HCT116 (cell line): ENCODE measurements at regions not wholly inside any gene's neighbourhood (a gene's known extent, or its start where the extent isn't known, plus 50 kb on each side); places are given as distances from the start of the nearest gene placed in this dataset.

Experiments
- EZH2phosphoT487 ChIP-seq: fragments of 200-600 bp; IDR thresholded peaks from 2 replicates; pipeline ENCODE4 v1.6.1; 2018; ENCODE audit warnings: antibody characterized with exemption, borderline replicate concordance
- POLR2A ChIP-seq: IDR thresholded peaks from 2 replicates; pipeline ENCODE4 v1.7.0; 2011; ENCODE audit warnings: borderline replicate concordance; ENCODE audit not compliant: insufficient read depth, insufficient read length; ENCODE audit errors: extremely low read depth
- REST ChIP-seq: IDR thresholded peaks from 2 replicates; pipeline ENCODE4 v1.6.1; 2012; ENCODE audit warnings: low read depth
- SIN3A ChIP-seq: IDR thresholded peaks from 2 replicates; pipeline ENCODE4 v1.6.1; 2012; ENCODE audit warnings: low read depth
- YY1 ChIP-seq: IDR thresholded peaks from 2 replicates; pipeline ENCODE4 v1.6.1; 2011; ENCODE audit warnings: low read length, low read depth, moderate library complexity, mild to moderate bottlenecking; ENCODE audit not compliant: insufficient replicate concordance; ENCODE audit errors: extremely low read depth
- TF ChIP-seq, protein P1 (sequence below), 3 experiments: fragments of 200-600 bp in 1 of 3; sonication (generic) in 1 of 3; IDR thresholded peaks in 2 of 3; conservative IDR thresholded peaks in 1 of 3; 2 replicates each; pipeline ENCODE4 v1.5.1; 2012 to 2017; ENCODE audit warnings: low read depth in 2 of 3, low read length in 2 of 3, antibody characterized with exemption in 1 of 3, borderline replicate concordance in 1 of 3, control low read depth in 1 of 3, mild to moderate bottlenecking in 1 of 3, mixed read lengths in 1 of 3, mixed run types in 1 of 3, moderate library complexity in 1 of 3; ENCODE audit not compliant: insufficient read depth in 1 of 3

DNA sequence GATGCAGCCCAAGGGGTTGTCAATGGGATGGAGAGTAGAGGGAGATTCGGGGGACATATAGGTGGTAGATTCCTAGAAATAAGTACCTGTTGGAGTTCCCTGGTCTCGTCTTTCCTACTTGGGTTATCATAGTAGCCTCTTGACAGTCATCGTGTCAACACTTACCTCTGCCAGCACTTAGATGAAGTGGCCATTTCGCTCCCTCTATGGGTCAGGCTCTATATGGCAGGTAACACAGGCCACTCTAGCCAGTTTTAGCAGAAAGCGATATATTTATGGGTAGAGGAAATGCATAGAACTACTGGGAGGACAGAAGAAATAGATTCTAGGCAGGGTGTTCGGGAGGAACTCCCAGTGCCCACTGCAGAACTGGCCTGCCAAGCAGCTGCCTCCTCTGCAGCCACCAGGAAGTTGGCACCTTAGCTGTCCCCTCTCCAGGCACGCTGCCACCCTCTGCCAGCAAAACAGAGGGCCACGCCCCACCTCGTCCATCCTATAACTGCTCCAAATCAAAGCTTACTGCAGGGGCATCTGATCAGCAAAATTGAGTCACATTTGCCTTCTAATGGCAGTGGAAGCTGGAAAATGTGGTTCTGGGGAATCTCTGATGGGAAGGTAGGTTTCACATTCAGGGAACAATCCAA is 181.3 kb downstream of the INSIG2 start:
- TF ChIP-seq, protein P1, sequence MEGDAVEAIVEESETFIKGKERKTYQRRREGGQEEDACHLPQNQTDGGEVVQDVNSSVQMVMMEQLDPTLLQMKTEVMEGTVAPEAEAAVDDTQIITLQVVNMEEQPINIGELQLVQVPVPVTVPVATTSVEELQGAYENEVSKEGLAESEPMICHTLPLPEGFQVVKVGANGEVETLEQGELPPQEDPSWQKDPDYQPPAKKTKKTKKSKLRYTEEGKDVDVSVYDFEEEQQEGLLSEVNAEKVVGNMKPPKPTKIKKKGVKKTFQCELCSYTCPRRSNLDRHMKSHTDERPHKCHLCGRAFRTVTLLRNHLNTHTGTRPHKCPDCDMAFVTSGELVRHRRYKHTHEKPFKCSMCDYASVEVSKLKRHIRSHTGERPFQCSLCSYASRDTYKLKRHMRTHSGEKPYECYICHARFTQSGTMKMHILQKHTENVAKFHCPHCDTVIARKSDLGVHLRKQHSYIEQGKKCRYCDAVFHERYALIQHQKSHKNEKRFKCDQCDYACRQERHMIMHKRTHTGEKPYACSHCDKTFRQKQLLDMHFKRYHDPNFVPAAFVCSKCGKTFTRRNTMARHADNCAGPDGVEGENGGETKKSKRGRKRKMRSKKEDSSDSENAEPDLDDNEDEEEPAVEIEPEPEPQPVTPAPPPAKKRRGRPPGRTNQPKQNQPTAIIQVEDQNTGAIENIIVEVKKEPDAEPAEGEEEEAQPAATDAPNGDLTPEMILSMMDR (IDR thresholded peaks at IDR 0.05 in 2 of 3, conservative IDR thresholded peaks at IDR 0.05 in 1 of 3; ENCODE audit: borderline replicate concordance in 1 of 3, insufficient read depth in 1 of 3, low read depth in 2 of 3, low read length in 2 of 3), result peak in 2 of 3 experiments; percentile 56 to 59; a peak in 4 of 6 replicates
- no peak for TF ChIP-seq SIN3A
- no peak for TF ChIP-seq POLR2A
- no peak for TF ChIP-seq EZH2phosphoT487
- no peak for TF ChIP-seq YY1
- TF ChIP-seq REST, result no peak
